Inferior parietal cortex (tissue), 1 donor: ENCODE measurements at regions not wholly inside any gene's neighbourhood (a gene's known extent, or its start where the extent isn't known, plus 50 kb on each side); places are given as distances from the start of the nearest gene placed in this dataset.
"Not testable (repeated sequence)": the region's sequence is repeated elsewhere in the genome, so short reads cannot be mapped to it uniquely, and the experiment has no call there.

Source experiments
- DNase-seq: peaks from one replicate; pipeline ENCODE4 v3.0.0-alpha.2; 2016; ENCODE audit errors: extremely low spot score

- DNase-seq: no peak
These were observed 256.1 kb upstream of the PROK2 start for GRCh38 chr3:72041076-72041475.

- no peak for DNase-seq
These were observed 254.7 kb upstream of the PROK2 start for GRCh38 chr3:72039677-72040076.

DNA sequence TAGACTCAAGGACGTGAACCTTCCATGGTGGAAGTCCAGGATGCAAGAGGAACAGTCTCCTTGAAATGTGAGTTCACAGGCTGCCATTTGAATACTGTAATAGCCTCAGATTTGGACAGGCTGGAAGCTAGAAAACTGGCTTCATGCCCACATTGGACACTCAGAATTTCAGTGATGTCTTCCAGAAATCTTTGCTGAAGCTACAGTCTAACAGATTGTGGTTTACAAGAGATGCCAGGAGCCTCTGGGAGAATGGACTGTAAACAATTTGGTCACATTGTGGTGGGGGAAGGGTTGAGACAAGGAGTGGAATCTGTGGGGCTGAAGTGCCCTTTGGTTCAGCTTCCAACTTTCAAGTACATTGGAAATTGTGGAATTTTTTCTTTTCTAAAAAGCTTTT lies 252.0 kb upstream of the PROK2 start:
- DNase-seq: no peak

DNA sequence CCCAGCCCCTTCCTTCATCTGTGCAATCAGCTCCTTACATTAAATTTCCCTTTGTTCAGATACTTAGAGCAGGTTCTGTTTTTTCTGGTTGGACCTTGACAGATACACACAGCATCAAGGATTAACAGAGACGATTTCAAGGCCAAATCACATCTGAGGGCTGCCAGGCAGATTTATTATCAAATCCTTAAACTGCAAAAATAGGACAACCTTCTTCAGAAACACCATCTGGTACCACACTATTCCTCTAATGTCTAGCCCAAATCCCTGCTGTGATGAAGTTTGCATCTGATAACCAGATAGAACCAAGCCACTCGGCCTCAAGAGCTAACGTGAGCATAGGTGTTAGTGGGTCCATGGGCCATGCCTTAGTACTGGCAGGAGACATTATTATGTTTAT lies 250.7 kb upstream of the PROK2 start:
- no peak for DNase-seq

GRCh38 chr3:72034986-72035385 lies 250.0 kb upstream of the PROK2 start:
- no peak for DNase-seq

GRCh38 chr3:72033666-72034428 lies 248.9 kb upstream of the PROK2 start:
- DNase-seq: no peak

DNA sequence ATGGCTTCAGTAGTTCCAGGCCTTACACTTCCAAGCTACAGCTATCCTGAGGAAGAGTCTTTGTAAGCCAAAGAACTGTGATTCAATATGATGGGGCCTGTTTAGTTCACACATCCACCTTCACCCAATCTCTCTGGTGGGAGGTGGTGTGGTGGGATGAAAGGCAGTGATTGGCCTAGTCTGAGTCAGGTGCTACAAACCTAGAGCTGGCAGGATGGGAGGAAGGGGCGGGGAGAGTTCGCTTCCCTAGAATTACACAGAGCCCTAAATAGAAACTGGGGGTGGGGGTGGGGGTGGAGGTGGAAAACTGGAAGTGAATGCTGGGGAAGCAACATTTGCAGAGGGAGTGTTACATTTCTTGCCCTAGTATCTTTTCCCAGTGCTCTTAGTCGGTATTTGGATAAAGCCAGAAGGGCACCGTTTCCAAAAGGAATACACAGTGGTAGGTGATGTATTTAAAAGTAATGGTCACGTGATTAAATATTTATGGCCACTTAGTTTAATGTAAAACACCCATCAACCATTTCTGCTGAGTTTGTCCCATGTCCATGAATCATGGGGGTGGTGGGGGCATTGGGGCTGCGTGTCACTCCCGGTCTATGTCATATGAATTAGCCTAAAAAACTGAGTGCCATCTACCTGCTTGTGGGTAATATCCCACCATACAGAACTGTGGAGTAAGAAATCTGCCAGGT lies 247.6 kb upstream of the PROK2 start:
- DNase-seq: no peak

GRCh38 chr3:72031581-72031980 lies 246.6 kb upstream of the PROK2 start:
- DNase-seq: no peak

GRCh38 chr3:72030296-72030695 lies 245.3 kb upstream of the PROK2 start:
- DNase-seq: not testable (repeated sequence)

DNA sequence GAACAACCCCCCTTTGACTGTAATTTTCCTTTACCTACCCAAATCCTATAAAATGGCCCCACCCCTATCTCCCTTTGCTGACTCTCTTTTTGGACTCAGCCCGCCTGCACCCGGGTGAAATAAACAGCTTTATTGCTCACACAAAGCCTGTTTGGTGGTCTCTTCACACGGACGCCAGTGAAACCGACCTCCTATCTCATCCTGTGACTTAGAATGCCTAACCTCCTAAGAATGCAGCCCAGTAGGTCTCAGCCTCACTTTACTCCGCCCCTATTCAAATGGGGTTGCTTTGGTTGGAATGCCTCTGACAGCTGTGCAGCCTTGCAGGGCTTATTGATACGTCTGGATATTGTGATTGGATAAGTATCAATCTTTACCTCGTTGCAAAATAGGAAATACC lies 243.8 kb upstream of the PROK2 start:
- DNase-seq: not testable (repeated sequence)

GRCh38 chr3:72028307-72028706 lies 243.4 kb upstream of the PROK2 start:
- not testable (repeated sequence) for DNase-seq

GRCh38 chr3:72027728-72028127 lies 242.8 kb upstream of the PROK2 start:
- not testable (repeated sequence) for DNase-seq

DNA sequence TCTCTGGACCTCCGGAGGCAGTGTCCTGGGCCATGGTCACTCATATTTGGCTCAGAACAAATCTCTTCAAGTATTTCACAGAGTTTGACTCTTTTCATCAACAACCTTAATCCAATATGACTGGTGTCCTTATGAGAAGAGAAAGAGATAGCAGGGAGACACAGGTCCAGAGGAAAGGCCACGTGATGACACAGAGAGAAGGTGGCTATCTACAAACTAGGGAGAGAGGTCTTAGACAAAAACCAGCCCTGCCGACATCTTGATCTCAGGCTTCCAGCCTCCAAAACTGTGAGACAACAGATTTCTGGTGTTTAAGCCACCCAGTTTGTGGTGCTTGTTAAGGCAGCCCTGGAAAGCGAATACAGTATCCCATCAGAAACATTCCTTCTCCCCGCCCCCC lies 237.1 kb upstream of the PROK2 start:
- DNase-seq: no peak

DNA sequence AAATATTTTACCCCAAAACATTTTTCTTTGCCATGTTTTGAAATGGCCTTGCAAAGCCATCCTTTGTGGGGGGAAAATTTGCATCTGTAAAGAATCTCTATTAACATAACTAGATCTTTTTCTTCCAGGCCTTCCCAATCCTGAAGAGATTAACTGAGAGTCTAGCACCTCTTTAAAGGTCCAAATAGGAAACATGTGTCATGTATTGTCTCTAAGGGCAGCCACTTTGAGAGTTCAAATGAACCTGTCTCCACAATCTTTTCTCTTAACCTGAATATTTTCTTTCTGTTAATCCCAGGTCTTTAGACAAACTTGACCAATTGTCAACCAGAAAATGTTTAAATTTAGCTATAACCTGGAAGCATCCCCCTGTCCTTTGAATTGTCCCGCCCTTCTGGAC lies 236.6 kb upstream of the PROK2 start:
- DNase-seq: no peak

- DNase-seq: no peak
These were observed 233.5 kb upstream of the PROK2 start for GRCh38 chr3:72018343-72018984.

DNA sequence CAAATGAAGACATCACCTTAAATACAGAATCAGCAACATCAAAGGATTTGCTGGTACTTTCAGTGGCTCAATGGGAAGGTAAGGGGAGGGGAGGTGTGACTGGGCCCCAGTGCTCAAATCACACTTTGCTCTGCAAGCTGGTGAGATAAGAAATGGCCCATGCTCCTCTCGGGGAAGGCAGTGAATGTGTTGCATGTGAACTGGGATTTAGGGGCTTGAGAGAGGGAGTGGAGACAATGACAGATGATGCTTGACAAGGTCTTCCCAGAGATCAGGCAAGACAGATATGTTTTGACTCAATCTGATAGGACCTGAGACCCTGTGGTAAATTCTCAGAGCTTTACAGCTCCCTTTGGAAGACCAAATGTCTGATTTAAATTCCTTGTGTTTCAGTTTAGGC lies 233.0 kb upstream of the PROK2 start:
- no peak for DNase-seq

DNA sequence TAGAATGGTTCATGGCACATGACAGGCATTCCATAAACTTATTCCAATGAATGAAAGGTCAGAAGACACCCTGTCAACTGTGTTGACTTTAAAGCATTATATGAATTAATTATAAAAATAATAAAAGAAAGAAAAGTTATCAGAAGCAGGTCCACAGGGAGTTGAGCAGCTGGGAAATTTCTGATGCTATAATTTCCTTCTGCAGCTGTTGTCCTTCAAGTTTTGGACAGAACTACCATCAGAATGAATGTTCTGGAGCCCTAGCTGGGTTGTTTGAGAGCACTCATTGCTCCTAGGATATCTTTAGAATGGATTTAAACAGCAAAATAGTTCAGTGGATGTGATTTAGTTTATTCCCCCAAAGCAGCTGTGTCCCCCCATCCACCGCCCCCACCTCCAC lies 232.4 kb upstream of the PROK2 start:
- no peak for DNase-seq

DNA sequence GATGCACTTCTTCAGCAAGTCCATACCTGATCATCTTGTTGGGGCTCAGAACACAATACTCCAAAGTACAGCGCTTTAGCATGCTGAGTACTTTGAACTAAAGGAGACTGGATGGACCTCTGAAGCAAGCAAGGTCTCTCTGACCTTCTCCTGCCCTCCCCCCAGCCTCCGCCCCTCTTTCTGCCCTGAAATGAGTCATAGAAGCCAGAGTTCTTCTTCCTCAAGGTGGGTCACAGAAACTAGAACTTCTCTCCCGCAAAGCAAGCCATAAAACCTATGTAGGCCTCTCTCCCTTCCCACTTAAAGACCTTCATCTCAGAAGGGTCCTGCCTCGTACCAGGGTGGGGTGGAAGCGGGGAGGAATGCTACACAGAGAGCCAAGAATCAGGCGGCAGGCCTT lies 230.5 kb upstream of the PROK2 start:
- no peak for DNase-seq

GRCh38 chr3:72013084-72013483 lies 228.1 kb upstream of the PROK2 start:
- DNase-seq: no peak

- DNase-seq: no peak
These were observed 227.4 kb upstream of the PROK2 start for GRCh38 chr3:72012363-72012762.

DNA sequence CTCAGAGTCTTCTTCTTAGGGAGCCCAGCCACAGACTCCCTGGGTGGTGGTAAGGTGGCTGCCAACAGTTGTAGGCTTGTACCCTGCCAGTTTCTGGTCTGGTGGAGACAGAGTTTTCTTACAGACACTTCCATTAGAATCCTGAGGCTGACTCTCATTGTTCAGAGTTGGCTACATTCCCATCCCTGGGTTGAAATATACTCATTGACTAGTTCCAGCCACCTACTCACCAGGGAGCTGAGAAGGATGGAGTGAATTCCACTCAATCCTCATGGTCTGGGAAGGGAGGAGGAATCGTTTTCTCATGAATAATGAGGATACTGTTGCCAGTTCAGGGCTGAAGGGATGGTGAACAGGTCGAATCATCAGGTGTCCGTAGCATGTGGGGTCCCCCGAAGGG lies 226.5 kb upstream of the PROK2 start:
- DNase-seq: no peak

DNA sequence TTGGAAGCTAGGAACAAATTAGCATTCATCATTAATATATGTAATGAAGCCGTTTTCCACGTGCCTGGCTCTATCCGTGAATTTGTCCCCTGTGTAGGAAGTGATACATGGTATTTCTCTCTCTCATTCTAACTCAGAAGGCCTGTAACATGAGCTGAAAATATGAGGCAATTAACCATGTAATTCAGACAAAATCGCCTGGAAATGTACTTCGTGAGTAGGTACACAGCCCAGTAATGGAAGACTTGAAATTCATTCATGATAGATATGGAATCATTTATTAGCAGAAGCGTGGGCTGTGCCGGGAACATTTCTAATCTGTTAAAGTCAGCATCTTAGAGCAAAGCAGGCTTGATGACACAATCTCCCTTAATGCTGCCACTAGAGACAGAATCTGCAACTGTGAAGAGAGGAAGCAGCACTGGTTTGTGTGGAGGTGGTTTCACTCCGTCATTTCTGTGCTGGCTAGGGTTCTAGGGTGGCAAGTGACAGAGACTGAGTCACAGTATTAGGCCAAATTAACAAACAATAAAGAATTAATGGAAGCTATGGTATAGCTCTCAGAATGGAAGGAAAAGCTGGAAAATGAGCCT lies 225.0 kb upstream of the PROK2 start:
- no peak for DNase-seq
